Heart right ventricle (tissue), 16 donors: ENCODE measurements at regions not wholly inside any gene's neighbourhood (a gene's known extent, or its start where the extent isn't known, plus 50 kb on each side); places are given as distances from the start of the nearest gene placed in this dataset.

ENCODE experiments used
- ATAC-seq, 8 donors: fragments of 200-7000 bp; cut with Tn5 transposase; one replicate each; pipeline ENCODE4 v1.9.1; 2020; ENCODE audit warnings: mild to moderate bottlenecking in 8 of 8, moderate library complexity in 8 of 8, moderate number of reproducible peaks in 1 of 8
- DNase-seq, 2 donors: peaks; one replicate each; pipeline ENCODE4 v3.0.0-alpha.2; 2020
- H3K27ac ChIP-seq, 10 donors: fragments of 200-600 bp; sonication (generic) in 2 of 10; one replicate each; pipeline versions ENCODE4 v1.5.0 to v1.8.0; 2020 to 2022; ENCODE audit warnings: mild to moderate bottlenecking in 3 of 10
- H3K27me3 ChIP-seq, 7 donors: fragments of 200-600 bp; one replicate each; pipeline ENCODE4 v1.8.0; 2021 to 2022; ENCODE audit warnings: mild to moderate bottlenecking in 2 of 7
- H3K36me3 ChIP-seq, 9 donors: fragments of 200-600 bp; sonication (generic) in 1 of 9; one replicate each; pipeline versions ENCODE4 v1.5.0 to v1.8.0; 2020 to 2022; ENCODE audit warnings: mild to moderate bottlenecking in 2 of 9
- H3K4me1 ChIP-seq, 9 donors: fragments of 200-600 bp; sonication (generic) in 1 of 9; one replicate each; pipeline versions ENCODE4 v1.5.0 to v1.8.0; 2020 to 2022; ENCODE audit warnings: mild to moderate bottlenecking in 4 of 9
- H3K4me3 ChIP-seq, 10 donors: fragments of 200-600 bp; sonication (generic) in 2 of 10; one replicate each; pipeline versions ENCODE4 v1.5.0 to v1.8.0; 2020 to 2022; ENCODE audit warnings: mild to moderate bottlenecking in 7 of 10, moderate library complexity in 2 of 10
- H3K9me3 ChIP-seq, 11 donors: fragments of 200-600 bp in 10 of 11; sonication (generic) in 2 of 11; one replicate each; pipeline versions ENCODE4 v1.5.0 to v1.8.0; 2013 to 2022; ENCODE audit warnings: mild to moderate bottlenecking in 2 of 11, control low read depth in 1 of 11, moderate library complexity in 1 of 11
- WGBS, 2 donors: extraction: QIAGEN DNeasy Blood & Tissue Kit; methylation state at CpG; one replicate each; pipeline ENCODE4 v1.1.7; 2013; ENCODE audit warnings: inconsistent platforms in 1 of 2; 5-methylcytosine and 5-hydroxymethylcytosine counted together
- intact Hi-C, 10 donors: fragments of 100-400 bp; cut with DNase I; formaldehyde crosslinking; loops; one replicate each; pipeline versions ENCODE4 v1.11.1 to v1.14.2; 2022
- TF ChIP-seq, protein P1 (sequence below), 9 donors: fragments of 200-600 bp; sonication (generic) in 2 of 9; IDR thresholded peaks; one replicate each; pipeline versions ENCODE4 v1.5.0 to v1.8.0; 2021 to 2022; ENCODE audit warnings: antibody characterized with exemption in 9 of 9, mild to moderate bottlenecking in 5 of 9, moderate library complexity in 1 of 9
- donor health status: Arrhythmogenic right ventricular cardiomyopathy.
- donor health status: ischemic (EF 13 %, LVEDD 7.1; RV severe dilation, severe dysfunction).
- donor health status: healthy with polysubstance abuse.
- donor health status: DM: no; HTN: yes; CAD: no.
- donor health status: DM: no; HTN: no; CAD: no.
- donor health status: ischemic (EF 25% LVEDD 6.9; RV normal size, moderate dysfunction).
- donor health status: ischemic (EF 25% LVEDD 5.7; RV mildly dilated, moderate dysfunction).
- donor health status: healthy.
- donor health status: DM: yes; HTN: yes; CAD: no.
- donor health status: Ischemic cardiomyopathy.
- donor health status: ischemic (EF 35%, LVEDD 5.7; RV mildly dilated, moderate dysfunction).
- donor health status: nonischemic (EF 11% LVEDD 7.7; RV severe dilation, severe dysfunction).
- donor health status: DM: yes; HTN: yes; CAD: no.
- donor health status: PGD.
- donor health status: ischemic (EF 29% LVEDD 5.4; RV normal size, mild dysfunction).
- donor health status: nonischemic (EF 23%, LVEDD 6.1; RV moderate dilation, normal function).

DNA sequence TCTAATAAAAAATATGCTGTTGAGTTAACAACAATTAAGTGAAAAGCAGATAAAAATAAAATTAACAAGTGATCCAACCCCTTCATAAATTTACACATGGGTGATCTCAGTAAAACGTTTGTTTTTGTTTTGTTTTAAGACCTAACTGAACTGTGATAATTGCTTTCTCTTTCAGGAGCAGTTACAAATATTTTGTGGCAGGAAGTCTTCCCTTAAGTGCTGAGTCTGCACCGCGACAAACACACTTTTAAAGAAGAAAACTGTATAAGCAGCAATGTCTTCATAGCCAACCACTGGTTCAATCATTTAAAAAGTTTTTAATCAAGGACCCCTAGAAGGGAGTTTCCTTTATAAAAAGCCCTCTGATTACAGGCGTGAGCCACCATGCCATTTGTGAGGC, 53.7 kb upstream of the NFKB1 start:
- ATAC-seq (no peak), DNase-seq (no peak)
- Histone ChIP-seq H3K36me3 (no peaks in the 10 kb centered on the region), H3K4me3 (no peak overlapping the region), H3K27me3 (no peaks in the 10 kb centered on the region), H3K4me1 (no peaks in the 10 kb centered on the region), H3K27ac (no peak overlapping the region), H3K9me3 (no peaks in the 10 kb centered on the region)
- TF ChIP-seq, protein P1, sequence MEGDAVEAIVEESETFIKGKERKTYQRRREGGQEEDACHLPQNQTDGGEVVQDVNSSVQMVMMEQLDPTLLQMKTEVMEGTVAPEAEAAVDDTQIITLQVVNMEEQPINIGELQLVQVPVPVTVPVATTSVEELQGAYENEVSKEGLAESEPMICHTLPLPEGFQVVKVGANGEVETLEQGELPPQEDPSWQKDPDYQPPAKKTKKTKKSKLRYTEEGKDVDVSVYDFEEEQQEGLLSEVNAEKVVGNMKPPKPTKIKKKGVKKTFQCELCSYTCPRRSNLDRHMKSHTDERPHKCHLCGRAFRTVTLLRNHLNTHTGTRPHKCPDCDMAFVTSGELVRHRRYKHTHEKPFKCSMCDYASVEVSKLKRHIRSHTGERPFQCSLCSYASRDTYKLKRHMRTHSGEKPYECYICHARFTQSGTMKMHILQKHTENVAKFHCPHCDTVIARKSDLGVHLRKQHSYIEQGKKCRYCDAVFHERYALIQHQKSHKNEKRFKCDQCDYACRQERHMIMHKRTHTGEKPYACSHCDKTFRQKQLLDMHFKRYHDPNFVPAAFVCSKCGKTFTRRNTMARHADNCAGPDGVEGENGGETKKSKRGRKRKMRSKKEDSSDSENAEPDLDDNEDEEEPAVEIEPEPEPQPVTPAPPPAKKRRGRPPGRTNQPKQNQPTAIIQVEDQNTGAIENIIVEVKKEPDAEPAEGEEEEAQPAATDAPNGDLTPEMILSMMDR (IDR thresholded peaks at IDR 0.05): no peak
- WGBS, 2 donors: 64 to 74% methylated on average over 4 of the region's 4 CpGs
- intact Hi-C loops: loop anchor here (5.0 to 10.0 kb wide), 9 partner anchors 167 to 650 kb away; partner anchors contain the start of gene BDH2 (in 2 of the 10)

DNA sequence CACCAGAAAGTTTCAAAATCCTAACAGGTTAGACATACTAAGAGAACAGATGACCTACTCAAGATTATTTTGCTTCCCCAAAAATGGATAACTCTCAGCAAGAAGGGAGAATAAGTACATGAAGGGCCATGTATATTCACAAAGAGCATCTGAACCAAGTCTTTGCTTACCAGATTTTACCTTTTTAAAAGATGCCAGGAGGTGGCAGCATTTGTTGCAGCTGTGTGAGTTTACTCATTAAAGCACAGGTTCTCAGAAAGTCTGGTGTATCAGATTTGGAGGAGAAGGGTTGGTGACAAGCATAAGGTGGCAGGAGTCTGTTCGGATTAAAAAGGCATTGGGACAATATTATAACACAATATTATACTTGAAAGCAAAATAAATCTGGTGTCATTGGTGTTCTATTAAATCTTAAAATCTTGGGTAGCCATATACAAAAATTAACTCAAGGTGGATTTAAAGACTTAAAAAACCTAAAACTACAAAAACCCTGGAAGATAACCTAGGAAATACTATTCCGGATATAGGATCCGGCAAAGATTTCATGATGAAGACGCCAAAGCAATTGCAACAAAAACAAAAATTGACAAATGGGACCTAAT, 51.3 kb upstream of the NFKB1 start:
- intact Hi-C loops: loop anchor here (1.0 to 10.0 kb wide), 15 partner anchors 145 to 655 kb away; partner anchors contain the start of gene BDH2 (in 2 of the 10)
- WGBS, 2 donors: 60 to 61% methylated on average over 4 of the region's 4 CpGs

DNA sequence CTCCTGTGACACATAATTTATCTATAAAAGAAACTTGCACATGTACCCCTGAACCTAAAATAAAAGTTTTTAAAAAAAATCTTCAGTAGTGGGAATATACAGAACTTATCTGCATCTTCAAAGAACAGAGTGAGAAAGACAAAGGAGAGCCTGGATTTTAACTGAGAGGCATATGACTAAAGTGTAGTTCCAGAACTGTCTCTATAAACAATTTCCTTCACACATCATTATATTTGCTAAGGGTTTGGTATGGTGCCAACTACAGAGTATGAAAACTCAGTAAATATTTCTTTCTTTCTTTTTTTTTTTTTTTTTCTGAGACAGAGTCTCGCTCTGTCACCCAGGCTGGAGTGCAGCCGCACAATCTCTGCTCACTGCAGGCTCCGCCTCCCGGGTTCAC, 49.9 kb upstream of the NFKB1 start:
- Histone ChIP-seq H3K27me3 (no peaks in the 10 kb centered on the region), H3K36me3 (no peaks in the 10 kb centered on the region), H3K4me1 (no peaks in the 10 kb centered on the region), H3K9me3 (no peaks in the 10 kb centered on the region), H3K27ac (no peak overlapping the region), H3K4me3 (no peak overlapping the region)
- no peak for DNase-seq
- intact Hi-C loops: loop anchor here in 5 of 10 donors (5.0 to 10.0 kb wide), 6 partner anchors 144 to 654 kb away; no protein-coding TSS in a partner anchor
- ATAC-seq: no peak
- WGBS, 2 donors: 89 to 98% methylated on average over 4 of the region's 4 CpGs
- TF ChIP-seq, protein P1 (IDR thresholded peaks at IDR 0.05): no peak

More for the DNA sequence above, 51.3 kb upstream of the NFKB1 start:
- no peaks in the 10 kb centered on the region for H3K4me1 ChIP-seq
- no peak overlapping the region for H3K27ac ChIP-seq
- no peaks in the 10 kb centered on the region for H3K36me3 ChIP-seq
- no peaks in the 10 kb centered on the region for H3K27me3 ChIP-seq
- TF ChIP-seq, protein P1 (IDR thresholded peaks at IDR 0.05): peak; percentile 30 to 79 (median 70)
- DNase-seq (peak in 1 of 2 donors; percentile 48), ATAC-seq (peak in 4 of 8 donors; percentile 55 to 79 (median 65))
- H3K9me3 ChIP-seq: no peaks in the 10 kb centered on the region
- no peak overlapping the region for H3K4me3 ChIP-seq
